IMR-90 (cell line): ENCODE measurements at regions not wholly inside any gene's neighbourhood (a gene's known extent, or its start where the extent isn't known, plus 50 kb on each side); places are given as distances from the start of the nearest gene placed in this dataset.

ENCODE experiments used
- ATAC-seq: fragments of 200-7000 bp; cut with Tn5 transposase; 2 replicates; pipeline ENCODE4 v1.9.1; 2020; ENCODE audit warnings: low read depth, mild to moderate bottlenecking, moderate library complexity
- BruUV-seq: library from RNA; stranded (reverse); fragments of 400-500 nt; replicated peaks from 2 replicates; lab custom pipeline; 2021; lab: Mats Ljungman, UMichigan
- CTCF ChIA-PET: fragments of 300-600 bp; formaldehyde crosslinking; extraction: SDS; loops from one replicate; lab custom pipeline; 2021; ENCODE audit warnings: antibody characterized with exemption; lab: Yijun Ruan, JAX
- POLR2A ChIA-PET: fragments of 300-600 bp; sonication (Branson Sonifier 250); formaldehyde crosslinking; loops from one replicate; lab custom pipeline; 2022; ENCODE audit warnings: antibody characterized with exemption; ENCODE audit not compliant: unreplicated experiment; lab: Charles Lee
- DNase-seq: peaks from one replicate; pipeline ENCODE4 v3.0.0; 2013
- H2AFZ ChIP-seq: replicated peaks from 2 replicates; pipeline ENCODE3; 2013; ENCODE audit warnings: low read length, mild to moderate bottlenecking; ENCODE audit not compliant: poor library complexity
- H2AK5ac ChIP-seq: 2 replicates; pipeline ENCODE4 v1.6.1; 2013; ENCODE audit warnings: low read depth, low read length, inconsistent platforms
- H2AK9ac ChIP-seq: replicated peaks from 2 replicates; pipeline ENCODE3; 2013; ENCODE audit warnings: mild to moderate bottlenecking, low read depth, low read length, moderate library complexity; ENCODE audit not compliant: poor library complexity
- H2BK120ac ChIP-seq: 2 replicates; pipeline ENCODE4 v1.6.1; 2013; ENCODE audit warnings: low read depth, low read length, inconsistent platforms
- H2BK15ac ChIP-seq: 3 replicates; pipeline ENCODE4 v1.6.1; 2013; ENCODE audit warnings: low read depth, low read length, inconsistent platforms
- H2BK20ac ChIP-seq: 2 replicates; pipeline ENCODE4 v1.6.1; 2013; ENCODE audit warnings: low read depth, mild to moderate bottlenecking, inconsistent platforms, low read length, moderate library complexity
- H2BK5ac ChIP-seq: 2 replicates; pipeline ENCODE4 v1.6.1; 2013; ENCODE audit warnings: mild to moderate bottlenecking, low read depth, low read length, inconsistent platforms; ENCODE audit not compliant: poor library complexity, severe bottlenecking
- H3K14ac ChIP-seq: replicated peaks from 2 replicates; pipeline ENCODE4 v1.6.1; 2013; ENCODE audit warnings: low read depth, low read length, inconsistent platforms
- H3K18ac ChIP-seq: 2 replicates; pipeline ENCODE4 v1.6.1; 2013; ENCODE audit warnings: low read depth, low read length, control low read depth
- H3K23ac ChIP-seq: 2 replicates; pipeline ENCODE4 v1.6.1; 2013; ENCODE audit warnings: low read depth, low read length, inconsistent platforms
- H3K27ac ChIP-seq: 2 replicates; pipeline ENCODE4 v1.5.1; 2013; ENCODE audit warnings: mild to moderate bottlenecking, control low read depth, low read length; ENCODE audit not compliant: insufficient read depth
- H3K27me3 ChIP-seq: 2 replicates; pipeline ENCODE4 v1.6.1; 2013; ENCODE audit warnings: low read length; ENCODE audit not compliant: control insufficient read depth, insufficient read depth
- H3K36me3 ChIP-seq: 2 replicates; pipeline ENCODE4 v1.6.1; 2013; ENCODE audit warnings: low read length, mixed read lengths; ENCODE audit not compliant: control insufficient read depth, insufficient read depth
- H3K4ac ChIP-seq: 2 replicates; pipeline ENCODE4 v1.6.1; 2013; ENCODE audit warnings: low read depth, low read length, inconsistent platforms
- H3K4me1 ChIP-seq: 2 replicates; pipeline ENCODE4 v1.6.1; 2013; ENCODE audit warnings: low read length, mixed read lengths; ENCODE audit not compliant: control insufficient read depth, insufficient read depth
- H3K4me2 ChIP-seq: 2 replicates; pipeline ENCODE4 v1.6.1; 2013; ENCODE audit warnings: low read depth, mild to moderate bottlenecking, control low read depth, low read length, moderate library complexity
- H3K4me3 ChIP-seq: 2 replicates; pipeline ENCODE4 v1.5.1; 2013; ENCODE audit warnings: low read depth, mild to moderate bottlenecking, control low read depth, low read length, moderate library complexity; ENCODE audit not compliant: insufficient read depth
- H3K56ac ChIP-seq: 2 replicates; pipeline ENCODE4 v1.6.1; 2013; ENCODE audit warnings: low read length, inconsistent platforms; ENCODE audit not compliant: insufficient read depth; ENCODE audit errors: extremely low read depth
- H3K79me1 ChIP-seq, 2 experiments: 2 replicates each; pipeline ENCODE4 v1.6.1; 2013; ENCODE audit warnings: low read length in 2 of 2, inconsistent platforms in 1 of 2, low read depth in 1 of 2
- H3K9ac ChIP-seq: 2 replicates; pipeline ENCODE4 v1.6.1; 2013; ENCODE audit warnings: low read depth, low read length, control low read depth
- H3K9me1 ChIP-seq: 2 replicates; pipeline ENCODE4 v1.6.1; 2013; ENCODE audit warnings: low read length, inconsistent platforms; ENCODE audit not compliant: insufficient read depth
- H3K9me3 ChIP-seq: 2 replicates; pipeline ENCODE4 v1.6.1; 2013; ENCODE audit warnings: low read length; ENCODE audit not compliant: control insufficient read depth, insufficient read depth
- H4K20me1 ChIP-seq: 2 replicates; pipeline ENCODE4 v1.6.1; 2013; ENCODE audit warnings: low read length, inconsistent platforms; ENCODE audit not compliant: insufficient read depth
- H4K5ac ChIP-seq: 2 replicates; pipeline ENCODE4 v1.6.1; 2013; ENCODE audit warnings: mild to moderate bottlenecking, low read depth, low read length, control low read depth
- H4K8ac ChIP-seq, 2 experiments: 2 replicates each; pipeline ENCODE4 v1.6.1; 2013; ENCODE audit warnings: low read depth in 2 of 2, low read length in 2 of 2, control low read depth in 1 of 2, inconsistent platforms in 1 of 2
- H4K91ac ChIP-seq: 2 replicates; pipeline ENCODE4 v1.6.1; 2013; ENCODE audit warnings: low read depth, low read length, inconsistent platforms; ENCODE audit not compliant: insufficient read depth
- NFE2L2 ChIP-seq: fragments of 150-350 bp; IDR thresholded peaks from 2 replicates; pipeline ENCODE4 v1.6.1; 2016; ENCODE audit warnings: low read depth, mild to moderate bottlenecking, low read length
- RFX5 ChIP-seq: IDR thresholded peaks from 2 replicates; pipeline ENCODE4 v1.8.0; 2012; ENCODE audit warnings: low read depth, mild to moderate bottlenecking, low read length, moderate library complexity
- SMC3 ChIP-seq: fragments of 150-350 bp; IDR thresholded peaks from 2 replicates; pipeline ENCODE4 v1.6.1; 2016; ENCODE audit warnings: low read depth, mild to moderate bottlenecking, antibody characterized with exemption, low read length, moderate library complexity
- WGBS, 2 experiments: methylation state at CpG; one replicate each; pipeline versions ENCODE4 v1.1.5 to v1.1.7; 2013; ENCODE audit warnings: missing lambda C conversion rate in 2 of 2; ENCODE audit not compliant: insufficient read length in 1 of 2; ENCODE audit errors: extremely low coverage in 2 of 2; 5-methylcytosine and 5-hydroxymethylcytosine counted together
- dilution Hi-C: fragments of 300-500 bp; cut with HindIII; formaldehyde crosslinking; loops from one replicate; pipeline ENCODE4 v1.14.3; 2018; ENCODE audit warnings: low sequenced_read_pairs; ENCODE audit not compliant: unreplicated experiment
- in situ Hi-C: fragments of 300-500 bp; cut with MboI; formaldehyde crosslinking; loops from 3 replicates; pipeline ENCODE4 v1.14.3; 2019; ENCODE audit warnings: low sequenced_read_pairs, inconsistent platforms, mixed read lengths
- intact Hi-C: fragments of 100-400 bp; cut with micrococcal nuclease; formaldehyde crosslinking; loops from 2 replicates; pipeline ENCODE4 v1.10.0; 2022
- TF ChIP-seq, protein P1 (sequence below): fragments of 150-350 bp; IDR thresholded peaks from 2 replicates; pipeline ENCODE4 v1.6.1; 2016; ENCODE audit warnings: low read depth, mild to moderate bottlenecking, low read length, moderate library complexity, borderline replicate concordance

DNA sequence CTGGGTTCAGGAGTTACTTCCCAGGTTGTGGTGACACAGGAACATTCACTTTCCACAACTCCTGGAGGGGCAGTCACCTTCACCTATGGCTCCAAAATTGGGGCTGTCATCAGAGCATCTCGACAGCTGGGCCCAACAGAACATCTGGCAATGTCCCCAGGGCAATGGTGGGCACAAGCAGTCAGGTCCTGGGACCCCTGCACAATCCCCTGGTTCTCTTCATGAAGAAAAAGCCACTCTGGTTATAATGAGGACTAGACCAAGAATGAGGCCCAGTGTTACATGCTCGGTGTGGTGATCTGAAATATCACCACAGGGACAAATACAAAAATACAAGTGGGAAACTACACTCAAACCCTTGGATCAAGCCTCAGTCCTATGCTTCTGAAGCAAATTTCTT lies 89.0 kb upstream of the VPREB1 start:
- Histone ChIP-seq H2AFZ (peak overlapping the region; percentile 32), H3K9me1 (no peaks in the 10 kb centered on the region), H3K56ac (no peak overlapping the region), H4K8ac (no peak overlapping the region), H4K91ac (no peak overlapping the region), H3K4ac (no peak overlapping the region), H4K20me1 (no peaks in the 10 kb centered on the region), H3K14ac (no peak overlapping the region), H2AK5ac (no peak overlapping the region), H3K27me3 (peaks cover 20% of the 10 kb centered on the region), H4K5ac (no peak overlapping the region), H3K9me3 (no peaks in the 10 kb centered on the region), H2BK15ac (no peak overlapping the region), H2BK20ac (no peak overlapping the region), H3K4me3 (no peak overlapping the region), H3K4me2 (no peak overlapping the region), H3K27ac (no peak overlapping the region), H2AK9ac (no peak overlapping the region), H3K9ac (no peak overlapping the region), H3K18ac (no peak overlapping the region), H3K4me1 (no peaks in the 10 kb centered on the region), H2BK5ac (no peak overlapping the region), H3K79me1 (no peaks in the 10 kb centered on the region), H2BK120ac (no peak overlapping the region), H3K23ac (no peak overlapping the region), H3K36me3 (no peaks in the 10 kb centered on the region)
- dilution Hi-C loops (no loop called here), intact Hi-C loops (loop anchor here (10.0 kb wide), 2 partner anchors 121 to 171 kb away; partner anchors contain the start of gene TOP3B), in situ Hi-C loops (no loop called here)
- TF ChIP-seq SMC3 (no peak), NFE2L2 (no peak), RFX5 (no peak)
- TF ChIP-seq, protein P1, sequence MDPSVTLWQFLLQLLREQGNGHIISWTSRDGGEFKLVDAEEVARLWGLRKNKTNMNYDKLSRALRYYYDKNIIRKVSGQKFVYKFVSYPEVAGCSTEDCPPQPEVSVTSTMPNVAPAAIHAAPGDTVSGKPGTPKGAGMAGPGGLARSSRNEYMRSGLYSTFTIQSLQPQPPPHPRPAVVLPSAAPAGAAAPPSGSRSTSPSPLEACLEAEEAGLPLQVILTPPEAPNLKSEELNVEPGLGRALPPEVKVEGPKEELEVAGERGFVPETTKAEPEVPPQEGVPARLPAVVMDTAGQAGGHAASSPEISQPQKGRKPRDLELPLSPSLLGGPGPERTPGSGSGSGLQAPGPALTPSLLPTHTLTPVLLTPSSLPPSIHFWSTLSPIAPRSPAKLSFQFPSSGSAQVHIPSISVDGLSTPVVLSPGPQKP = no peak
- DNase-seq (no peak), ATAC-seq (no peak)
- POLR2A ChIA-PET = no interaction called here
- BruUV-seq = no TSS peak
- no CpG with 5 or more reads among the region's 2 CpGs for WGBS, 2 experiments
- CTCF ChIA-PET = interaction anchor here (0.8 kb wide), 1 partner anchor 13 kb away, joined by 3 read pairs; no protein-coding TSS in a partner anchor
